Trophoblast cell (in vitro differentiated cells and primary cell): ENCODE measurements at regions not wholly inside any gene's neighbourhood (a gene's known extent, or its start where the extent isn't known, plus 50 kb on each side); places are given as distances from the start of the nearest gene placed in this dataset.

Experiments
- DNase-seq, 2 donors: peaks; one replicate each; pipeline ENCODE4 v3.0.0-alpha.2; 2016
- H2AFZ ChIP-seq: 2 replicates; pipeline ENCODE4 v1.6.1; 2013; ENCODE audit warnings: low read length, moderate library complexity, mild to moderate bottlenecking; ENCODE audit not compliant: insufficient read depth, poor library complexity
- H2AK5ac ChIP-seq: 2 replicates; pipeline ENCODE4 v1.6.1; 2013; ENCODE audit warnings: mild to moderate bottlenecking, low read length
- H2BK120ac ChIP-seq: 2 replicates; pipeline ENCODE4 v1.6.1; 2013; ENCODE audit warnings: low read length, mild to moderate bottlenecking, moderate library complexity; ENCODE audit not compliant: insufficient read depth, poor library complexity
- H2BK12ac ChIP-seq: 2 replicates; pipeline ENCODE4 v1.6.1; 2013; ENCODE audit warnings: mild to moderate bottlenecking, low read length, moderate library complexity
- H2BK5ac ChIP-seq: 2 replicates; pipeline ENCODE4 v1.6.1; 2013; ENCODE audit warnings: low read length, low read depth, moderate library complexity, mild to moderate bottlenecking; ENCODE audit not compliant: poor library complexity
- H3K14ac ChIP-seq: 2 replicates; pipeline ENCODE4 v1.6.1; 2013; ENCODE audit warnings: mild to moderate bottlenecking, low read length
- H3K18ac ChIP-seq: 2 replicates; pipeline ENCODE4 v1.6.1; 2013; ENCODE audit warnings: mild to moderate bottlenecking, low read length
- H3K23ac ChIP-seq: 2 replicates; pipeline ENCODE4 v1.6.1; 2013; ENCODE audit warnings: low read length
- H3K27ac ChIP-seq: 2 replicates; pipeline ENCODE4 v1.5.1; 2013; ENCODE audit warnings: low read depth, mild to moderate bottlenecking, inconsistent platforms, low read length, moderate library complexity
- H3K27me3 ChIP-seq: 2 replicates; pipeline ENCODE4 v1.6.1; 2013; ENCODE audit warnings: inconsistent platforms, mild to moderate bottlenecking, low read length, moderate library complexity; ENCODE audit not compliant: insufficient read depth
- H3K36me3 ChIP-seq, 2 experiments: 1 replicate in 1 of 2; 2 replicates in 1 of 2; pipeline ENCODE4 v1.6.1; 2013; ENCODE audit warnings: low read length in 2 of 2, mild to moderate bottlenecking in 2 of 2, moderate library complexity in 1 of 2; ENCODE audit not compliant: insufficient read depth in 2 of 2, control insufficient read depth in 1 of 2
- H3K4ac ChIP-seq: 2 replicates; pipeline ENCODE4 v1.6.1; 2013; ENCODE audit warnings: low read depth, mild to moderate bottlenecking, low read length, moderate library complexity
- H3K4me1 ChIP-seq, 2 experiments: 1 replicate in 1 of 2; 2 replicates in 1 of 2; pipeline ENCODE4 v1.6.1; 2013; ENCODE audit warnings: low read length in 2 of 2, mild to moderate bottlenecking in 2 of 2, moderate library complexity in 1 of 2; ENCODE audit not compliant: insufficient read depth in 2 of 2, control insufficient read depth in 1 of 2
- H3K4me2 ChIP-seq: 2 replicates; pipeline ENCODE4 v1.6.1; 2013; ENCODE audit warnings: inconsistent platforms, mild to moderate bottlenecking, low read length, moderate library complexity
- H3K4me3 ChIP-seq: 2 replicates; pipeline ENCODE4 v1.5.1; 2013; ENCODE audit warnings: mild to moderate bottlenecking, low read depth, low read length, inconsistent platforms
- H3K79me1 ChIP-seq: one replicate; pipeline ENCODE4 v1.6.1; 2013; ENCODE audit warnings: low read length
- H3K79me2 ChIP-seq: 2 replicates; pipeline ENCODE4 v1.6.1; 2013; ENCODE audit warnings: low read length, mild to moderate bottlenecking; ENCODE audit not compliant: control insufficient read depth, insufficient read depth, poor library complexity
- H3K9ac ChIP-seq: 2 replicates; pipeline ENCODE4 v1.6.1; 2013; ENCODE audit warnings: mild to moderate bottlenecking, low read length
- H3K9me3 ChIP-seq: 2 replicates; pipeline ENCODE4 v1.6.1; 2013; ENCODE audit warnings: low read depth, mild to moderate bottlenecking, control low read depth, inconsistent platforms, low read length; ENCODE audit not compliant: insufficient read depth
- H4K12ac ChIP-seq: 2 replicates; pipeline ENCODE4 v1.6.1; 2013; ENCODE audit warnings: low read depth, mild to moderate bottlenecking, low read length, moderate library complexity
- H4K8ac ChIP-seq: 2 replicates; pipeline ENCODE4 v1.6.1; 2013; ENCODE audit warnings: low read depth, mild to moderate bottlenecking, low read length, moderate library complexity
- H4K91ac ChIP-seq: one replicate; pipeline ENCODE4 v1.6.1; 2013; ENCODE audit warnings: low read depth, mild to moderate bottlenecking, low read length, moderate library complexity
- WGBS: extraction: QIAGEN DNeasy Blood & Tissue Kit; methylation state at CpG from one replicate; pipeline ENCODE4 v1.1.7; 2013; ENCODE audit warnings: missing lambda C conversion rate; ENCODE audit not compliant: insufficient read length, insufficient coverage; ENCODE audit errors: extremely low coverage; 5-methylcytosine and 5-hydroxymethylcytosine counted together

DNA sequence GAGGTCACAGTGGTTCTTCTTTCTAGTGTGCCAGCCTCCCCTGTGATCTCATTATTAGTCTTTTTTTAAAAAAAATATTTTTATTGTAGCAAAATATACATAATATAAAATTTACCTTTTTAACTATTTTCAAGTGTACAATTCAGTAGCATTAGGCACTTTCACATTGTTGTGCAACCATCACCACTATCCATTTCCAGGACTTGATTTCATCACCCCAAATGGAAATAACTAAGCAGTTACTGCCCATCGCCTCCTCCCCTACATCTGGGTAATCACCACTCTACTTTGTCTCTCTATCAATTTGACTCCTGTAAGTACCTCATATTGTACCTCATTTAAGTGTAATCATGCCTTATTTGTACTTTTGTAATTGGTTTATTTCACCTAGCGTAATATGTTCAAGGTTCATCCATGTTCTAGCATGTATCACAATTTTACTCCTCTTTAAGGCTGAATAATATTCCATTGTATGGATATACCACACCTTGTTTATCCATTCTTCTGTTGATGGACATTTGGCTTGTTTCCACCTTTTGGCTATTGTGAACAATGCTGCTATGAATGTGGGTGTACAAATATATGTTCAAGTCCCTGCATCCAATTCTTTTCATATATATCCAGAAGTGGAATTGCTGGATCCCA is 68.6 kb upstream of the FYN start:
- Histone ChIP-seq H3K79me1 (no peaks in the 10 kb centered on the region), H2BK12ac (no peak overlapping the region), H3K27ac (no peak overlapping the region), H2AFZ (no peak overlapping the region), H3K23ac (no peak overlapping the region), H3K79me2 (no peaks in the 10 kb centered on the region), H3K36me3 (no peaks in the 10 kb centered on the region), H3K4me1 (no peaks in the 10 kb centered on the region), H3K14ac (no peak overlapping the region), H3K9ac (no peak overlapping the region), H2BK120ac (no peak overlapping the region), H3K9me3 (no peaks in the 10 kb centered on the region), H3K18ac (no peak overlapping the region), H4K8ac (no peak overlapping the region), H3K27me3 (no peaks in the 10 kb centered on the region), H2BK5ac (no peak overlapping the region), H3K4me2 (no peak overlapping the region), H4K91ac (no peak overlapping the region), H3K4ac (no peak overlapping the region), H3K4me3 (no peak overlapping the region), H4K12ac (no peak overlapping the region), H2AK5ac (no peak overlapping the region)
- DNase-seq: no peak
- no CpG with 5 or more reads among the region's 2 CpGs for WGBS

DNA sequence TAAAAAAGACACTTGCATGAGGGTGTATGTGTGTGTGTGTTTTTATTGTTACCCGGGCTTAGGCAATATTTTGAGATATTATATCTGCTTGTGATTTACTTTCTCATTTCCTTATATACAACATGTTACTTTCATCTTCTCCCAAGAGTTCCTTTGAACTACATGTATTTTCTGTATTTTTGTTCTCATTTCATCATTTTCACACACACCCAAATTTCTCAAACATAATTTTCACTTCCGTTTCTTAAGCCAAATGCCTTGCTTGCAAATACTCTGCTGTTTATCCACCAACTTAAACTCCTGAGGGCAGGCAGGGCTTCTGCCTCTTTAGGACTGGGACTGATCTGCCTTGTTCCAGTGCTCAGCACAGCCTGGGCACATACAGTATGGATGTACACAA is 69.3 kb upstream of the FYN start:
- no peak overlapping the region for H3K4me3 ChIP-seq
- H4K8ac ChIP-seq: no peak overlapping the region
- H2AFZ ChIP-seq: no peak overlapping the region
- no peak overlapping the region for H3K4me2 ChIP-seq
- WGBS: 100% methylated on average over 1 of the region's 2 CpGs
- H2BK120ac ChIP-seq: no peak overlapping the region
- H4K91ac ChIP-seq: no peak overlapping the region
- no peak overlapping the region for H3K14ac ChIP-seq
- H3K79me2 ChIP-seq: no peaks in the 10 kb centered on the region
- no peaks in the 10 kb centered on the region for H3K79me1 ChIP-seq
- no peaks in the 10 kb centered on the region for H3K27me3 ChIP-seq
- no peak overlapping the region for H2BK5ac ChIP-seq
- no peaks in the 10 kb centered on the region for H3K4me1 ChIP-seq
- H3K18ac ChIP-seq: no peak overlapping the region
- H3K4ac ChIP-seq: no peak overlapping the region
- no peaks in the 10 kb centered on the region for H3K9me3 ChIP-seq
- no peak overlapping the region for H3K9ac ChIP-seq
- H3K36me3 ChIP-seq: no peaks in the 10 kb centered on the region
- no peak for DNase-seq
- H2BK12ac ChIP-seq: no peak overlapping the region
- H3K27ac ChIP-seq: no peak overlapping the region
- no peak overlapping the region for H2AK5ac ChIP-seq
- no peak overlapping the region for H4K12ac ChIP-seq
- H3K23ac ChIP-seq: no peak overlapping the region

DNA sequence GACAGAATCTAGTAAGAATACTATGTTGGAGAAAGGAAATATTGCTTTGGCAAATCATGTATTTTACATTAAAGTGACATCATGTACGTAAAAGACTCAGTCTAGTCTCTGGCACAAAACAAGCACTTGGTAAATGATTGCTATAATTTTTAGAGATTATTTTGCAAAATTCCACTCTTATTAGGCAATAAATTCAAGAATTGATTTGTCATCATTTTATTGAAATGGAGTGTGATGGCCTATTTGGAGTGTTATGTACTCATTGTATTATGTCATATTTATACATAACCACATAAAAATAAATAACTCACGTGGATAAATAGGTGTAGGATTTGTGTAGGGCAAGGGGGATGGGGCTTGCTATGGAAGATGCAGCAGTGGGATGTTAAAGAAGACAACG is 70.0 kb upstream of the FYN start:
- H3K4ac ChIP-seq: no peak overlapping the region
- H3K27me3 ChIP-seq: no peaks in the 10 kb centered on the region
- H3K79me2 ChIP-seq: no peaks in the 10 kb centered on the region
- no peak overlapping the region for H2BK12ac ChIP-seq
- H3K4me1 ChIP-seq: no peaks in the 10 kb centered on the region
- no peak overlapping the region for H4K91ac ChIP-seq
- no peaks in the 10 kb centered on the region for H3K9me3 ChIP-seq
- H3K79me1 ChIP-seq: no peaks in the 10 kb centered on the region
- H2BK5ac ChIP-seq: no peak overlapping the region
- H2AK5ac ChIP-seq: no peak overlapping the region
- H3K23ac ChIP-seq: no peak overlapping the region
- no peak for DNase-seq
- no peak overlapping the region for H3K9ac ChIP-seq
- H3K14ac ChIP-seq: no peak overlapping the region
- H4K8ac ChIP-seq: no peak overlapping the region
- H4K12ac ChIP-seq: no peak overlapping the region
- H2BK120ac ChIP-seq: no peak overlapping the region
- no peaks in the 10 kb centered on the region for H3K36me3 ChIP-seq
- H3K18ac ChIP-seq: no peak overlapping the region
- H3K4me2 ChIP-seq: no peak overlapping the region
- no CpG with 5 or more reads among the region's 3 CpGs for WGBS
- H2AFZ ChIP-seq: no peak overlapping the region
- no peak overlapping the region for H3K4me3 ChIP-seq
- H3K27ac ChIP-seq: no peak overlapping the region

DNA sequence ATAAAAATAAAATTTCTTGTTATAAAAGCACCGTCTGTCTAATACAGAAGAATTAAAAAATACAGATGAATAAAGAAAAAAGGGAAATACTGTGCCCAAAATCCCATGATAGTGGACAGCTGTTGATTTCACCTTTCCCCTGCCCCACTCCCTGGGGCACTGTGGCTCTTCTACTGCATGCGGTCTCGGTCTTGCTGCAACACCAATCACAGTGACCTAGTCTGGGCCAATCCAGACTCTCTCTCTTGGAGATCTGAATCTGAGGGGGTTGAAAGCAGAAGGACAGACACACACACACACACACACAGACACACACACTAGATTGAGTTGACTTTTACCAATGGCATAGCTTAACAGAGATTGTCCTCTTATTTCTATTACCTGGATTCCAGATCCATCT is 70.5 kb upstream of the FYN start:
- Histone ChIP-seq H2BK12ac (no peak overlapping the region), H3K4ac (no peak overlapping the region), H2AFZ (no peak overlapping the region), H3K14ac (no peak overlapping the region), H2BK5ac (no peak overlapping the region), H3K36me3 (no peaks in the 10 kb centered on the region), H3K9ac (no peak overlapping the region), H3K23ac (no peak overlapping the region), H3K9me3 (no peaks in the 10 kb centered on the region), H2BK120ac (no peak overlapping the region), H3K27ac (no peak overlapping the region), H4K91ac (no peak overlapping the region), H2AK5ac (no peak overlapping the region), H3K4me1 (no peaks in the 10 kb centered on the region), H3K18ac (no peak overlapping the region), H3K79me1 (no peaks in the 10 kb centered on the region), H4K12ac (no peak overlapping the region), H4K8ac (no peak overlapping the region), H3K79me2 (no peaks in the 10 kb centered on the region), H3K4me3 (no peak overlapping the region), H3K27me3 (no peaks in the 10 kb centered on the region), H3K4me2 (no peak overlapping the region)
- no peak for DNase-seq
- WGBS: no CpG with 5 or more reads among the region's 3 CpGs
